IMR-90 (cell line): ENCODE measurements at regions not wholly inside any gene's neighbourhood (a gene's known extent, or its start where the extent isn't known, plus 50 kb on each side); places are given as distances from the start of the nearest gene placed in this dataset.

ENCODE experiments used
- BHLHE40 ChIP-seq: fragments of 150-350 bp; IDR thresholded peaks from 2 replicates; pipeline ENCODE4 v1.6.1; 2016; ENCODE audit warnings: mild to moderate bottlenecking, low read depth, low read length
- CEBPB ChIP-seq: IDR thresholded peaks from 2 replicates; pipeline ENCODE4 v1.6.1; 2012; ENCODE audit warnings: low read depth, low read length, improper control_type of control experiment
- CTCF ChIP-seq: conservative IDR thresholded peaks from 2 replicates; pipeline ENCODE4 v1.5.1; 2012; ENCODE audit warnings: mild to moderate bottlenecking, low read depth, low read length, improper control_type of control experiment
- MAZ ChIP-seq: IDR thresholded peaks from 2 replicates; pipeline ENCODE4 v1.6.1; 2012; ENCODE audit warnings: low read depth, mild to moderate bottlenecking, low read length, improper control_type of control experiment, moderate library complexity, borderline replicate concordance
- POLR2A ChIP-seq: IDR thresholded peaks from 2 replicates; pipeline ENCODE4 v1.6.1; 2012; ENCODE audit warnings: mild to moderate bottlenecking, low read depth, low read length
- SMC3 ChIP-seq: fragments of 150-350 bp; IDR thresholded peaks from 2 replicates; pipeline ENCODE4 v1.6.1; 2016; ENCODE audit warnings: low read depth, mild to moderate bottlenecking, antibody characterized with exemption, low read length, moderate library complexity

DNA sequence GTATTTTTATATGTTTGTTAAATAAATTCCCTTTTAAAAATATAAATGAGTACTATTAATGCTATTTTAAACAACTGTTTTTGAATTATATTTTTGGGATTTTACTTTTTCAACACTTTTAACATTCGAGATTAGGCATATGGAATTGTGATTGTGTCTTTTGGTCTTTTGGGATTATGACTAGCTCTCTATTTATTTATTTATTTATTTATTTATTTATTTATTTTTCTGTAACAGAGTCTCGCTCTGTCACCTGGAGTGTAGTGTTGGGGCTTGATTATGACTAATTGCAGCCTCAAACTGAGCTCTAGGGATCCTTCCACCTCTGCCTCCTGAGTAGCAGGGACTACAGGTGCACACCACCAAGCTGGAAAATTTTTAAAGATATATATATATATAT is 1101.6 kb downstream of the FAM133A start:
- TF ChIP-seq CTCF (no peak), CEBPB (no peak), BHLHE40 (no peak), MAZ (no peak), POLR2A (no peak), SMC3 (no peak)
